ENCODE measurements at regions not wholly inside any gene's neighbourhood (a gene's known extent, or its start where the extent isn't known, plus 50 kb on each side); places are given as distances from the start of the nearest gene placed in this dataset.

- Mint-ChIP-seq H3K27ac (ENCODE audit: unreplicated experiment) (no peak overlapping the region), H3K36me3 (ENCODE audit: unreplicated experiment) (no peaks in the 10 kb centered on the region), H3K27me3 (ENCODE audit: unreplicated experiment) (no peaks in the 10 kb centered on the region), H3K4me1 (ENCODE audit: unreplicated experiment) (no peaks in the 10 kb centered on the region), H3K9me3 (ENCODE audit: unreplicated experiment) (no peaks in the 10 kb centered on the region), H3K4me3 (ENCODE audit: unreplicated experiment) (no peak overlapping the region)
- TF ChIP-seq, protein P1, sequence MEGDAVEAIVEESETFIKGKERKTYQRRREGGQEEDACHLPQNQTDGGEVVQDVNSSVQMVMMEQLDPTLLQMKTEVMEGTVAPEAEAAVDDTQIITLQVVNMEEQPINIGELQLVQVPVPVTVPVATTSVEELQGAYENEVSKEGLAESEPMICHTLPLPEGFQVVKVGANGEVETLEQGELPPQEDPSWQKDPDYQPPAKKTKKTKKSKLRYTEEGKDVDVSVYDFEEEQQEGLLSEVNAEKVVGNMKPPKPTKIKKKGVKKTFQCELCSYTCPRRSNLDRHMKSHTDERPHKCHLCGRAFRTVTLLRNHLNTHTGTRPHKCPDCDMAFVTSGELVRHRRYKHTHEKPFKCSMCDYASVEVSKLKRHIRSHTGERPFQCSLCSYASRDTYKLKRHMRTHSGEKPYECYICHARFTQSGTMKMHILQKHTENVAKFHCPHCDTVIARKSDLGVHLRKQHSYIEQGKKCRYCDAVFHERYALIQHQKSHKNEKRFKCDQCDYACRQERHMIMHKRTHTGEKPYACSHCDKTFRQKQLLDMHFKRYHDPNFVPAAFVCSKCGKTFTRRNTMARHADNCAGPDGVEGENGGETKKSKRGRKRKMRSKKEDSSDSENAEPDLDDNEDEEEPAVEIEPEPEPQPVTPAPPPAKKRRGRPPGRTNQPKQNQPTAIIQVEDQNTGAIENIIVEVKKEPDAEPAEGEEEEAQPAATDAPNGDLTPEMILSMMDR (IDR thresholded peaks at IDR 0.05), result no peak
- no peak for DNase-seq (ENCODE audit: extremely low spot score, unreplicated experiment)
Observed at GRCh38 chr7:136726460-136726859, 142.0 kb upstream of the CHRM2 start.

DNA sequence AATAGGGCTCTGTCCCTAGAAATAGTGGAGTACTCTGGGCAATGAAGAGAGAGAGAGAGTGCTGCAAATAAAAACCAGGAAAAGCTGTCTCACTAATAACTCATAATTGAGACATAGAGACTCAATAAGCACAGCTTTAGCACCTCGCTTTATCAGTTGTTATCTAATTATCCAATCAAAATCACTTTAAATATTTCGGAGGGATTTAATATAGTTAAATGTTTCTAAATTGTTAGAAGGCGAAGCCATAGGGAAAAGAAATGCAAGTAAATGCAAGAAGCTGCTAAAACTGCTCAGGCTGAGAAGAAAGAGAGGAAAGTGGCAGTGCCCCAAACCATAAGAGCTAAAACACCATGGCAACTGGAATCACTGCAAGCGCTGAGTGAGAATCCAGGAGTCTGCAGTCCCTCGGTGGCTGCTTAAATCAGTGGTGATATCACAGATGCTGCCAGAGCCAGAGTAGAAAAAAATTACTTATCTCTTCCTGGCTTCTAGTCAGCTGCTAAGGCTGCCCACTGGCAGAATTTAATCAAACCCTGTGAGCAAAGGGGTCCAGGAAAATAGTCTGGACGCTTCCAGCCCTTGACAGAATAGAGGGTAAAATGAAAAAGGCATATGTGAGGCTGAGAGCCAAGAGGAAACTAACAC lies 150.4 kb upstream of the CHRM2 start:
- TF ChIP-seq, protein P1 (IDR thresholded peaks at IDR 0.05), result no peak
- no peaks in the 10 kb centered on the region for H3K4me1 Mint-ChIP-seq (ENCODE audit: unreplicated experiment)
- no peaks in the 10 kb centered on the region for H3K27me3 Mint-ChIP-seq (ENCODE audit: unreplicated experiment)
- no peaks in the 10 kb centered on the region for H3K9me3 Mint-ChIP-seq (ENCODE audit: unreplicated experiment)
- DNase-seq (ENCODE audit: extremely low spot score, unreplicated experiment), result no peak
- H3K4me3 Mint-ChIP-seq (ENCODE audit: unreplicated experiment), result no peak overlapping the region
- H3K36me3 Mint-ChIP-seq (ENCODE audit: unreplicated experiment), result no peaks in the 10 kb centered on the region
- H3K27ac Mint-ChIP-seq (ENCODE audit: unreplicated experiment), result no peak overlapping the region

DNA sequence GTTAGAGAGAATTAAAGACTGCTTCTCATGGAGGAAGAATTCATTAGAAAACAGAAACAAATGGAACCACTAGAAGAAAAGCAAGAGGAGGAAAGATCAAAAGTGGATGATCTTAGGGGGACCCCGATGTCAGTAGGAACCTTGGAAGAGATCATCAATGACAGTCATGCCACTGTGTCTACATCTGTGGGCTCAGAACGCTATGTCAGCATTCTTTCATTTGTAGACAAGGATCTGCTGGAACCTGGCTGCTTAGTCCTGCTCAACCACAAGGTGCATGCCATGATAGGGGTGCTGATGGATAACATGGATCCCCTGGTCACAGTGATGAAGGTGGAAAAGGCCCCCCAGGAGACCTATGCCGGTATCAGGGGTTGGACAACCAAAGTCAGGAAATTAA lies 154.4 kb upstream of the CHRM2 start:
- no peaks in the 10 kb centered on the region for H3K27me3 Mint-ChIP-seq (ENCODE audit: unreplicated experiment)
- no peak overlapping the region for H3K27ac Mint-ChIP-seq (ENCODE audit: unreplicated experiment)
- TF ChIP-seq, protein P1 (IDR thresholded peaks at IDR 0.05), result no peak
- H3K9me3 Mint-ChIP-seq (ENCODE audit: unreplicated experiment), result no peaks in the 10 kb centered on the region
- H3K4me3 Mint-ChIP-seq (ENCODE audit: unreplicated experiment), result no peak overlapping the region
- H3K4me1 Mint-ChIP-seq (ENCODE audit: unreplicated experiment), result no peaks in the 10 kb centered on the region
- DNase-seq (ENCODE audit: extremely low spot score, unreplicated experiment), result no peak
- no peaks in the 10 kb centered on the region for H3K36me3 Mint-ChIP-seq (ENCODE audit: unreplicated experiment)

DNA sequence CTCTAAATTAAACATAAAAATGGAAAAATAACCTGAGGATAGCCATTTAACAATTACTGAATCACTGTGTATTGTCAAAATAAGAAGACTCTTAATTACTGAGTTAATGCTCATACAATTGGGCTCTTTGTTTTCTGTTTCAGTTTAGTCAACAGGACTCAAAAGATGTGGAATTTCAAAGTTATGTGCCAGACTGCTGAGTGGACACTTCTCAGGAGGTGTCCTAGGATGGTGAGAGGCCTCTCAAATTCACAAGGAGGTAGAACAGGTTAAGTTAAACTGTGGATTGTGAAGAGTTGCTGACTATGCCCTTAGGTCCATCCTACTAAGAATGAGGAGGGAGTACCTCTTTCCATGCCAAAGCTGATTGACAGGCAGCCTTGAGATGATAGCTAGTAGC lies 157.7 kb upstream of the CHRM2 start:
- no peaks in the 10 kb centered on the region for H3K9me3 Mint-ChIP-seq (ENCODE audit: unreplicated experiment)
- DNase-seq (ENCODE audit: extremely low spot score, unreplicated experiment), result no peak
- H3K27me3 Mint-ChIP-seq (ENCODE audit: unreplicated experiment), result no peaks in the 10 kb centered on the region
- H3K27ac Mint-ChIP-seq (ENCODE audit: unreplicated experiment), result no peak overlapping the region
- TF ChIP-seq, protein P1 (IDR thresholded peaks at IDR 0.05), result no peak
- no peak overlapping the region for H3K4me3 Mint-ChIP-seq (ENCODE audit: unreplicated experiment)
- no peaks in the 10 kb centered on the region for H3K4me1 Mint-ChIP-seq (ENCODE audit: unreplicated experiment)
- H3K36me3 Mint-ChIP-seq (ENCODE audit: unreplicated experiment), result no peaks in the 10 kb centered on the region

GRCh38 chr7:136709876-136710275 lies 158.6 kb upstream of the CHRM2 start:
- Mint-ChIP-seq H3K36me3 (ENCODE audit: unreplicated experiment) (no peaks in the 10 kb centered on the region), H3K4me3 (ENCODE audit: unreplicated experiment) (no peak overlapping the region)

More at GRCh38 chr7:136709876-136710275, 158.6 kb upstream of the CHRM2 start:
- H3K27ac Mint-ChIP-seq (ENCODE audit: unreplicated experiment), result no peak overlapping the region
- H3K4me1 Mint-ChIP-seq (ENCODE audit: unreplicated experiment), result no peaks in the 10 kb centered on the region
- no peak for DNase-seq (ENCODE audit: extremely low spot score, unreplicated experiment)
- no peaks in the 10 kb centered on the region for H3K27me3 Mint-ChIP-seq (ENCODE audit: unreplicated experiment)
- no peaks in the 10 kb centered on the region for H3K9me3 Mint-ChIP-seq (ENCODE audit: unreplicated experiment)
- TF ChIP-seq, protein P1 (IDR thresholded peaks at IDR 0.05), result no peak

Data from osteocyte (in vitro differentiated cells).